ENCODE measurements at regions not wholly inside any gene's neighbourhood (a gene's known extent, or its start where the extent isn't known, plus 50 kb on each side); places are given as distances from the start of the nearest gene placed in this dataset.

DNA sequence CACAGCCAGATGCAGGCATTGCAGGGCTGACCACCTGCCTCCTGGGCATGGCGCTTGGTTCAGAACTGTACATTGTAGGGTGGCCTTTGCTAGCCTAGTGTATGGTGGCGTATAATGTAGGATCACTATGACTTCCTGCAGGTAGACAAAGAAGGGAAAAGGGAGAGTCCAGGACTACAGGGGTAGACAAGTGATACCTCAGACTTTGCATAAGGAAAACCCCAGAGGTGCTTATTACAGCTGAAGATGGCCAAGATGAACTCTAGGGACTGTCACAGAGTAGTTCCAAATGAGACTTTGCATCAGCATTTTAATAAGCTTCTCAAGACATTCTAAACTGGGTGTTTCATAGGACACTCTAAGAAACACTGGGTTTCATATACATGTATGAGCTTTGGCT lies 116.4 kb upstream of the PUDP start:
- Histone ChIP-seq H3K4me3 (no peak overlapping the region), H3K27me3 (no peaks in the 10 kb centered on the region), H3K4me1 (no peaks in the 10 kb centered on the region), H3K27ac (no peak overlapping the region), H3K36me3 (replicated peaks in 1 of 2; ENCODE audit: insufficient read depth in 1 of 2, low read depth in 2 of 2) (no peaks in the 10 kb centered on the region), H3K9me3 (no peaks in the 10 kb centered on the region)
- TF ChIP-seq POLR2A (IDR thresholded peaks at IDR 0.05) (no peak), CTCF (IDR thresholded peaks at IDR 0.05) (no peak)
- 94 to 100% methylated on average over 2 of the region's 2 CpGs for WGBS, 2 donors
- DNase-seq (no peak), ATAC-seq (no peak)
- intact Hi-C loops (cut with DNase I): no loop called here

- no peak overlapping the region for H3K4me3 ChIP-seq
- 0 to 57% methylated on average over 1 to 3 of the region's 3 CpGs for WGBS, 2 donors
- H3K27me3 ChIP-seq: no peaks in the 10 kb centered on the region
- DNase-seq (no peak), ATAC-seq (no peak)
- TF ChIP-seq POLR2A (IDR thresholded peaks at IDR 0.05): no peak
- no peak for TF ChIP-seq CTCF (IDR thresholded peaks at IDR 0.05)
- H3K9me3 ChIP-seq: no peaks in the 10 kb centered on the region
- intact Hi-C loops (cut with DNase I): no loop called here
- no peaks in the 10 kb centered on the region for H3K36me3 ChIP-seq (replicated peaks in 1 of 2; ENCODE audit: insufficient read depth in 1 of 2, low read depth in 2 of 2)
- no peaks in the 10 kb centered on the region for H3K4me1 ChIP-seq
- H3K27ac ChIP-seq: no peak overlapping the region
These were observed 116.0 kb upstream of the PUDP start for GRCh38 chrX:7263961-7264360.

DNA sequence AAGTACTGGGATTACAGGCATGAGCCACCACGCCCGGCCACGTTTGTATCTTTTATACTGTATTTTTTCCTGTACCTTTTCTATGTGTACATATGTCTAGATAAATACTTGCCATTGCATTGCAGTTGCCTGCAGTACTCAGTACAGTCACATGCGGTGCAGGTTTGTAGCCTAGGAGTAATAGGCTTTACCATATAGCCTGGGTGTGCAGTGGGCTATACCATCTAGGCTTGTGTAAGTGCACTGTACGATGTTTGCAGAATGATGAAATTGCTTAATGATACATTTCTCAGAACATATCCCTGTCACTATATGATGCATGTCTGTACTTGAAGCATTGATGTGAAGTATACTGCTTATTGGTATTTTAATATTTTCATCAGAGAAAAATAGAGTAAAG lies 115.4 kb upstream of the PUDP start:
- TF ChIP-seq POLR2A (IDR thresholded peaks at IDR 0.05): no peak
- no peak for TF ChIP-seq CTCF (IDR thresholded peaks at IDR 0.05)
- no peaks in the 10 kb centered on the region for H3K4me1 ChIP-seq
- intact Hi-C loops (cut with DNase I): no loop called here
- H3K27ac ChIP-seq: no peak overlapping the region
- ATAC-seq (no peak), DNase-seq (no peak)
- H3K4me3 ChIP-seq: no peak overlapping the region
- 79 to 82% methylated on average over 5 of the region's 5 CpGs for WGBS, 2 donors
- no peaks in the 10 kb centered on the region for H3K27me3 ChIP-seq
- H3K36me3 ChIP-seq (replicated peaks in 1 of 2; ENCODE audit: insufficient read depth in 1 of 2, low read depth in 2 of 2): no peaks in the 10 kb centered on the region
- H3K9me3 ChIP-seq: no peaks in the 10 kb centered on the region

DNA sequence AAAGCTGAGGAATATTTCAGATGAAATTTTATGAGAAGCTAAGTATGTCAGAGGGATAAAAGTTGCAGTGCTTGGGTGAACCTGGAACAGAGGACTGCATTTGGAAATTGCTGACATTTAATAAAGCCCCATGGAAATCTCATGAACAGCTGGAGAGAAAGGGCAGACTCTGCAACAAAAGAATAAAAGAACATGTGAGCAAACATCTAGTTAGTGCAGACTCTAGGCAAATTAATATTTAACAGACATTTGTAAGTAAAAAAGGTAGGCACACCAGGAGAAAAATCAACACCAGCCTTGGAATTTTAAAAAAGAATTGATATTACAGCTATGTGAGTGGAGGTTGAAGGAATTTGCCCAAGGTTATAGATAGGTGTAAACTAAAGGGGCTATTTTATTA lies 114.6 kb upstream of the PUDP start:
- no peak for DNase-seq
- no peak for TF ChIP-seq CTCF (IDR thresholded peaks at IDR 0.05)
- no peak for TF ChIP-seq POLR2A (IDR thresholded peaks at IDR 0.05)
- Histone ChIP-seq H3K27me3 (no peaks in the 10 kb centered on the region), H3K36me3 (replicated peaks in 1 of 2; ENCODE audit: insufficient read depth in 1 of 2, low read depth in 2 of 2) (no peaks in the 10 kb centered on the region), H3K27ac (no peak overlapping the region), H3K4me3 (no peak overlapping the region), H3K9me3 (no peaks in the 10 kb centered on the region), H3K4me1 (no peaks in the 10 kb centered on the region)
- intact Hi-C loops (cut with DNase I): no loop called here
- ATAC-seq: no peak

- 72 to 80% methylated on average over 5 of the region's 5 CpGs for WGBS, 2 donors
These were observed 113.8 kb upstream of the PUDP start for GRCh38 chrX:7261672-7262332.

More at GRCh38 chrX:7261672-7262332, 113.8 kb upstream of the PUDP start:
- no peak overlapping the region for H3K4me3 ChIP-seq
- no peaks in the 10 kb centered on the region for H3K4me1 ChIP-seq
- no peaks in the 10 kb centered on the region for H3K27me3 ChIP-seq
- no peaks in the 10 kb centered on the region for H3K9me3 ChIP-seq
- H3K36me3 ChIP-seq (replicated peaks in 1 of 2; ENCODE audit: insufficient read depth in 1 of 2, low read depth in 2 of 2): no peaks in the 10 kb centered on the region
- TF ChIP-seq POLR2A (IDR thresholded peaks at IDR 0.05) (no peak), CTCF (IDR thresholded peaks at IDR 0.05) (no peak)
- no peak for ATAC-seq
- no peak overlapping the region for H3K27ac ChIP-seq
- no peak for DNase-seq
- intact Hi-C loops (cut with DNase I): no loop called here

All from body of pancreas (tissue), 4 donors.